Neural cell (in vitro differentiated cells): ENCODE measurements at regions not wholly inside any gene's neighbourhood (a gene's known extent, or its start where the extent isn't known, plus 50 kb on each side); places are given as distances from the start of the nearest gene placed in this dataset.

Experiments
- H2AFZ ChIP-seq: fragments of 200-600, 300-800 bp; sonication (generic), shearing (Covaris generic); 2 replicates; pipeline ENCODE4 v1.6.0; 2014; ENCODE audit warnings: low read depth, mild to moderate bottlenecking, antibody characterized with exemption, low read length, moderate library complexity
- H3F3A ChIP-seq: fragments of 200-600 bp; shearing (Covaris generic); 2 replicates; pipeline ENCODE4 v1.6.1; 2016; ENCODE audit warnings: mild to moderate bottlenecking, moderate library complexity, mixed read lengths, antibody characterized with exemption, low read length; ENCODE audit not compliant: insufficient read depth, poor library complexity, severe bottlenecking
- H3K27ac ChIP-seq: fragments of 200-600, 300-800 bp; sonication (generic), shearing (Covaris generic); 2 replicates; pipeline ENCODE4 v1.5.1; 2014; ENCODE audit warnings: mild to moderate bottlenecking, low read length, moderate library complexity
- H3K27me3 ChIP-seq: fragments of 300-800, 200-600 bp; sonication (generic), shearing (Covaris generic); 2 replicates; pipeline ENCODE4 v1.6.0; 2014; ENCODE audit warnings: mild to moderate bottlenecking, low read depth, low read length, moderate library complexity; ENCODE audit not compliant: insufficient read depth
- H3K36me3 ChIP-seq: fragments of 300-800, 200-600 bp; sonication (generic), shearing (Covaris generic); 2 replicates; pipeline ENCODE4 v1.5.1; 2014; ENCODE audit warnings: mild to moderate bottlenecking, antibody characterized with exemption, low read length, moderate library complexity; ENCODE audit not compliant: insufficient read depth
- H3K4me2 ChIP-seq: fragments of 300-800, 200-600 bp; sonication (generic), shearing (Covaris generic); 2 replicates; pipeline ENCODE4 v1.6.0; 2014; ENCODE audit warnings: mild to moderate bottlenecking, low read length
- H3K4me3 ChIP-seq: fragments of 300-800, 200-600 bp; sonication (generic), shearing (Covaris generic); 2 replicates; pipeline ENCODE4 v1.5.1; 2014; ENCODE audit warnings: mild to moderate bottlenecking, low read length, moderate library complexity
- H3K79me2 ChIP-seq: fragments of 200-600 bp; shearing (Covaris generic); replicated peaks from 2 replicates; pipeline ENCODE4 v1.6.0; 2014; ENCODE audit warnings: mild to moderate bottlenecking, low read length, moderate library complexity; ENCODE audit not compliant: insufficient read depth
- H3K9ac ChIP-seq: fragments of 300-800, 200-600 bp; sonication (generic), shearing (Covaris generic); 2 replicates; pipeline ENCODE4 v1.6.1; 2016; ENCODE audit warnings: mild to moderate bottlenecking, low read length, mixed read lengths
- H3K9me2 ChIP-seq: fragments of 200-600 bp; shearing (Covaris generic); 2 replicates; pipeline ENCODE4 v1.6.1; 2016; ENCODE audit warnings: mild to moderate bottlenecking, low read length, mixed read lengths; ENCODE audit not compliant: insufficient read depth
- H3K9me3 ChIP-seq: fragments of 200-600, 300-800 bp; sonication (generic), shearing (Covaris generic); 2 replicates; pipeline ENCODE4 v1.6.1; 2016; ENCODE audit warnings: mild to moderate bottlenecking, mixed run types, low read length, moderate library complexity, mixed read lengths
- H4K20me1 ChIP-seq: fragments of 200-600 bp; shearing (Covaris generic); 2 replicates; pipeline ENCODE4 v1.6.1; 2016; ENCODE audit warnings: mild to moderate bottlenecking, mixed run types; ENCODE audit not compliant: insufficient read depth
- EP300 ChIP-seq: fragments of 450-650 bp; conservative IDR thresholded peaks from 2 replicates; pipeline ENCODE4 v1.6.1; 2014; ENCODE audit warnings: antibody characterized with exemption, mild to moderate bottlenecking, moderate library complexity; ENCODE audit not compliant: poor library complexity, severe bottlenecking
- EZH2 ChIP-seq: fragments of 200-600, 300-800 bp; shearing (Covaris generic), sonication (generic); IDR thresholded peaks from 2 replicates; pipeline ENCODE4 v1.6.1; 2014; ENCODE audit warnings: antibody characterized with exemption, low read length, borderline replicate concordance, mild to moderate bottlenecking; ENCODE audit not compliant: insufficient read depth, poor library complexity, severe bottlenecking
- MXI1 ChIP-seq: fragments of 450-650 bp; conservative IDR thresholded peaks from 2 replicates; pipeline ENCODE4 v1.6.1; 2014; ENCODE audit warnings: antibody characterized with exemption, mild to moderate bottlenecking; ENCODE audit not compliant: poor library complexity, severe bottlenecking
- POLR2AphosphoS5 ChIP-seq: IDR thresholded peaks from 2 replicates; pipeline ENCODE4 v1.6.1; 2012
- RAD21 ChIP-seq: fragments of 450-650 bp; conservative IDR thresholded peaks from 2 replicates; pipeline ENCODE4 v1.6.1; 2014; ENCODE audit warnings: antibody characterized with exemption, mild to moderate bottlenecking, moderate library complexity
- SMC3 ChIP-seq: fragments of 450-650 bp; conservative IDR thresholded peaks from 2 replicates; pipeline ENCODE4 v1.6.1; 2014; ENCODE audit warnings: antibody characterized with exemption, mild to moderate bottlenecking, moderate library complexity; ENCODE audit not compliant: poor library complexity
- TAF1 ChIP-seq: IDR thresholded peaks from 2 replicates; pipeline ENCODE4 v1.6.1; 2012; ENCODE audit warnings: low read depth
- TF ChIP-seq, protein P1 (sequence below): fragments of 450-650 bp; IDR thresholded peaks from 2 replicates; pipeline ENCODE4 v1.5.1; 2014; ENCODE audit warnings: antibody characterized with exemption, mild to moderate bottlenecking, moderate library complexity; ENCODE audit not compliant: poor library complexity, severe bottlenecking
- TF ChIP-seq, protein P2 (sequence below): IDR thresholded peaks from 2 replicates; pipeline ENCODE4 v1.6.1; 2012; ENCODE audit warnings: borderline replicate concordance

DNA sequence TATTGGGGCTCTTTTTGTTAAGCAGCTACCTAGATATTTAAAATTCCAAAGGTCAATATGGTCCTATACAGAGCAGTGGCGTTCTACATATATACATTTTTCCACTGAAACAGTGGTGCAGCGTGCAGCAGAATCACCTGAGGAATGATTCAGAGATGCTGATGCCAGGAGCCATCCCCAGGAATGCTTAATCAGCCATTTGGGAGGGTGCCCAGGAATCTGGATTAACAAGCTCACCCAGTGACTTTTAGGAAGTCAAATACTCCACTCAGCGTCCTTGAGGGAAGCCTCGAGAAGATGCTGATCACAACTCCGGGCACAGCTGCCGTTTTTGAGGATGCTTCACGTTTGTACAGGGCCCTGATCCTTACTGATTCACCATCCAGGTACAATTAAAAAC lies 82.6 kb upstream of the ARHGEF3 start:
- Histone ChIP-seq H3K27ac (no peak overlapping the region), H3K9me3 (no peaks in the 10 kb centered on the region), H3K36me3 (no peaks in the 10 kb centered on the region), H4K20me1 (no peaks in the 10 kb centered on the region), H3K4me3 (no peak overlapping the region), H3K79me2 (no peaks in the 10 kb centered on the region), H3K9me2 (no peaks in the 10 kb centered on the region), H3K9ac (no peak overlapping the region), H3K4me2 (no peak overlapping the region), H3K27me3 (no peaks in the 10 kb centered on the region), H2AFZ (no peak overlapping the region), H3F3A (no peaks in the 10 kb centered on the region)
- no peak for TF ChIP-seq TAF1
- no peak for TF ChIP-seq EP300
- no peak for TF ChIP-seq SMC3
- TF ChIP-seq POLR2AphosphoS5, result no peak
- TF ChIP-seq, protein P1, sequence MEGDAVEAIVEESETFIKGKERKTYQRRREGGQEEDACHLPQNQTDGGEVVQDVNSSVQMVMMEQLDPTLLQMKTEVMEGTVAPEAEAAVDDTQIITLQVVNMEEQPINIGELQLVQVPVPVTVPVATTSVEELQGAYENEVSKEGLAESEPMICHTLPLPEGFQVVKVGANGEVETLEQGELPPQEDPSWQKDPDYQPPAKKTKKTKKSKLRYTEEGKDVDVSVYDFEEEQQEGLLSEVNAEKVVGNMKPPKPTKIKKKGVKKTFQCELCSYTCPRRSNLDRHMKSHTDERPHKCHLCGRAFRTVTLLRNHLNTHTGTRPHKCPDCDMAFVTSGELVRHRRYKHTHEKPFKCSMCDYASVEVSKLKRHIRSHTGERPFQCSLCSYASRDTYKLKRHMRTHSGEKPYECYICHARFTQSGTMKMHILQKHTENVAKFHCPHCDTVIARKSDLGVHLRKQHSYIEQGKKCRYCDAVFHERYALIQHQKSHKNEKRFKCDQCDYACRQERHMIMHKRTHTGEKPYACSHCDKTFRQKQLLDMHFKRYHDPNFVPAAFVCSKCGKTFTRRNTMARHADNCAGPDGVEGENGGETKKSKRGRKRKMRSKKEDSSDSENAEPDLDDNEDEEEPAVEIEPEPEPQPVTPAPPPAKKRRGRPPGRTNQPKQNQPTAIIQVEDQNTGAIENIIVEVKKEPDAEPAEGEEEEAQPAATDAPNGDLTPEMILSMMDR, result no peak
- TF ChIP-seq, protein P2, sequence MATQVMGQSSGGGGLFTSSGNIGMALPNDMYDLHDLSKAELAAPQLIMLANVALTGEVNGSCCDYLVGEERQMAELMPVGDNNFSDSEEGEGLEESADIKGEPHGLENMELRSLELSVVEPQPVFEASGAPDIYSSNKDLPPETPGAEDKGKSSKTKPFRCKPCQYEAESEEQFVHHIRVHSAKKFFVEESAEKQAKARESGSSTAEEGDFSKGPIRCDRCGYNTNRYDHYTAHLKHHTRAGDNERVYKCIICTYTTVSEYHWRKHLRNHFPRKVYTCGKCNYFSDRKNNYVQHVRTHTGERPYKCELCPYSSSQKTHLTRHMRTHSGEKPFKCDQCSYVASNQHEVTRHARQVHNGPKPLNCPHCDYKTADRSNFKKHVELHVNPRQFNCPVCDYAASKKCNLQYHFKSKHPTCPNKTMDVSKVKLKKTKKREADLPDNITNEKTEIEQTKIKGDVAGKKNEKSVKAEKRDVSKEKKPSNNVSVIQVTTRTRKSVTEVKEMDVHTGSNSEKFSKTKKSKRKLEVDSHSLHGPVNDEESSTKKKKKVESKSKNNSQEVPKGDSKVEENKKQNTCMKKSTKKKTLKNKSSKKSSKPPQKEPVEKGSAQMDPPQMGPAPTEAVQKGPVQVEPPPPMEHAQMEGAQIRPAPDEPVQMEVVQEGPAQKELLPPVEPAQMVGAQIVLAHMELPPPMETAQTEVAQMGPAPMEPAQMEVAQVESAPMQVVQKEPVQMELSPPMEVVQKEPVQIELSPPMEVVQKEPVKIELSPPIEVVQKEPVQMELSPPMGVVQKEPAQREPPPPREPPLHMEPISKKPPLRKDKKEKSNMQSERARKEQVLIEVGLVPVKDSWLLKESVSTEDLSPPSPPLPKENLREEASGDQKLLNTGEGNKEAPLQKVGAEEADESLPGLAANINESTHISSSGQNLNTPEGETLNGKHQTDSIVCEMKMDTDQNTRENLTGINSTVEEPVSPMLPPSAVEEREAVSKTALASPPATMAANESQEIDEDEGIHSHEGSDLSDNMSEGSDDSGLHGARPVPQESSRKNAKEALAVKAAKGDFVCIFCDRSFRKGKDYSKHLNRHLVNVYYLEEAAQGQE, result no peak
- TF ChIP-seq MXI1, result no peak
- no peak for TF ChIP-seq RAD21
- no peak for TF ChIP-seq EZH2

DNA sequence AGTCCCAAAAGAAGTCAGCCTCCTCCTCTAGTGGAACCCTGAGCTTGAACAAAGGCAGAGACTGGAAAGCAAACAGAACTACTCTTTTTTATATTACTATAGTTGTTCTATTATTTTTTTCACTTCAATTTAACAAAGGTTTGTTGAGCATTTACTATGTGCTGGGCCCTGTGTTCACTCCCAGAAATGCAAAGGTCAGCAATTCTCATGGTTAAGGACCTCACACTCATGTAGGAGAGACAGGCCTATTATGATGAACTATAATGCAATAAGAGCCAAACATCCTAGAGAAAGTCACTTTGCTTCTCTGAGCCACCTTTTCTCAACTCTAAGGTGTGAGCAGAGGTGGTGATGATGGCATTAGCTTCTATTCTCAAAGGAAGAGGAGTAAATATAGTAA lies 82.1 kb upstream of the ARHGEF3 start:
- no peak for TF ChIP-seq TAF1
- TF ChIP-seq EP300, result no peak
- no peak for TF ChIP-seq RAD21
- TF ChIP-seq, protein P2, result no peak
- no peak for TF ChIP-seq SMC3
- TF ChIP-seq, protein P1, result no peak
- no peak for TF ChIP-seq POLR2AphosphoS5
- TF ChIP-seq EZH2, result no peak
- no peak for TF ChIP-seq MXI1
- no peak overlapping the region for H2AFZ ChIP-seq
- H3K9me2 ChIP-seq, result no peaks in the 10 kb centered on the region
- H4K20me1 ChIP-seq, result no peaks in the 10 kb centered on the region
- H3K9ac ChIP-seq, result no peak overlapping the region
- no peak overlapping the region for H3K4me2 ChIP-seq
- no peaks in the 10 kb centered on the region for H3F3A ChIP-seq
- no peaks in the 10 kb centered on the region for H3K9me3 ChIP-seq
- no peak overlapping the region for H3K27ac ChIP-seq
- H3K36me3 ChIP-seq, result no peaks in the 10 kb centered on the region
- no peaks in the 10 kb centered on the region for H3K27me3 ChIP-seq
- H3K79me2 ChIP-seq, result no peaks in the 10 kb centered on the region
- H3K4me3 ChIP-seq, result no peak overlapping the region
